Gastroesophageal sphincter (tissue), 3 donors: ENCODE measurements at regions not wholly inside any gene's neighbourhood (a gene's known extent, or its start where the extent isn't known, plus 50 kb on each side); places are given as distances from the start of the nearest gene placed in this dataset.
"Not testable (repeated sequence)": the region's sequence is repeated elsewhere in the genome, so short reads cannot be mapped to it uniquely, and the experiment has no call there.

Experiments used
- CTCF ChIP-seq, 4 experiments: fragments of 200-600 bp in 2 of 4; fragments of 450-650 bp in 2 of 4; sonication (generic) in 1 of 4; IDR thresholded peaks; one replicate each; pipeline ENCODE4 v1.5.1; 2017 to 2019; ENCODE audit warnings: antibody characterized with exemption in 4 of 4, mild to moderate bottlenecking in 2 of 4, moderate library complexity in 2 of 4
- EP300 ChIP-seq: sonication (generic); formaldehyde crosslinking; IDR thresholded peaks from one replicate; pipeline ENCODE4 v1.6.1; 2017; ENCODE audit warnings: antibody characterized with exemption, mild to moderate bottlenecking
- POLR2A ChIP-seq, 2 donors: fragments of 450-650 bp; IDR thresholded peaks; one replicate each; pipeline ENCODE4 v1.6.1; 2017; ENCODE audit warnings: antibody characterized with exemption in 2 of 2, mild to moderate bottlenecking in 2 of 2, moderate library complexity in 1 of 2
- POLR2AphosphoS5 ChIP-seq: sonication (generic); formaldehyde crosslinking; IDR thresholded peaks from one replicate; pipeline ENCODE4 v1.6.1; 2017; ENCODE audit warnings: antibody characterized with exemption

GRCh38 chr9:104394901-104395300 is 109.2 kb upstream of the OR13F1 start:
- TF ChIP-seq EP300; CTCF (IDR thresholded peaks at IDR 0.05); POLR2A (IDR thresholded peaks at IDR 0.05); POLR2AphosphoS5: not testable (repeated sequence)
